GM12878 (cell line): ENCODE measurements at regions not wholly inside any gene's neighbourhood (a gene's known extent, or its start where the extent isn't known, plus 50 kb on each side); places are given as distances from the start of the nearest gene placed in this dataset.

Experiments
- ATAC-seq: fragments of 200-7000 bp; cut with Tn5 transposase; 3 replicates; pipeline ENCODE4 v1.9.1; 2020; ENCODE audit warnings: mild to moderate bottlenecking, moderate library complexity
- BruUV-seq: library from RNA; stranded (reverse); fragments of 400-500 nt; replicated peaks from 2 replicates; lab custom pipeline; 2021; lab: Mats Ljungman, UMichigan
- CTCF ChIA-PET: fragments of 300-600 bp; sonication (Branson Sonifier 250); formaldehyde crosslinking; extraction: SDS; loops from one replicate; lab custom pipeline; 2021; ENCODE audit warnings: inconsistent platforms; lab: Yijun Ruan, JAX
- POLR2A ChIA-PET: fragments of 350-600 bp; formaldehyde crosslinking; extraction: SDS; loops from one replicate; lab custom pipeline; 2021; ENCODE audit warnings: inconsistent platforms; lab: Charles Lee
- RAD21 ChIA-PET: fragments of 300-600 bp; sonication (Branson Sonifier 250); formaldehyde crosslinking; loops from one replicate; lab custom pipeline; 2023; ENCODE audit warnings: antibody characterized with exemption; ENCODE audit not compliant: unreplicated experiment; lab: Charles Lee
- SMC1A ChIA-PET: fragments of 300-600 bp; sonication (Branson Sonifier 250); formaldehyde crosslinking; loops from one replicate; lab custom pipeline; 2023; ENCODE audit not compliant: unreplicated experiment, uncharacterized antibody; lab: Charles Lee
- DNase-seq: peaks from one replicate; pipeline ENCODE4 v3.0.0-alpha.2; 2011; ENCODE audit warnings: low read depth, low spot score
- FAIRE-seq: peaks from 3 replicates; lab custom pipeline; 2011; peaks lifted over from hg19 to GRCh38; lab: Jason Lieb, UNC
- H2AFZ ChIP-seq: 2 replicates; pipeline ENCODE4 v1.6.0; 2011; ENCODE audit warnings: low read depth, low read length, control low read depth; ENCODE audit not compliant: control insufficient read depth
- H3K27ac ChIP-seq: 2 replicates; pipeline ENCODE4 v1.5.1; 2011; ENCODE audit warnings: control low read depth; ENCODE audit not compliant: control insufficient read depth, insufficient read depth
- H3K27me3 ChIP-seq, 2 experiments: replicated peaks in 1 of 2; 2 replicates each; pipeline versions ENCODE4 v1.6.0 to v1.6.1; 2011; ENCODE audit warnings: low read length in 1 of 2; ENCODE audit not compliant: control insufficient read depth in 2 of 2, insufficient read depth in 2 of 2
- H3K36me3 ChIP-seq, 2 experiments: 2 replicates each; pipeline ENCODE4 v1.5.1; 2011; ENCODE audit warnings: low read length in 1 of 2; ENCODE audit not compliant: control insufficient read depth in 2 of 2, insufficient read depth in 2 of 2
- H3K4me1 ChIP-seq: 2 replicates; pipeline ENCODE4 v1.6.1; 2011; ENCODE audit warnings: mild to moderate bottlenecking, low read length, moderate library complexity, mixed read lengths; ENCODE audit not compliant: control insufficient read depth, insufficient read depth
- H3K4me2 ChIP-seq: 2 replicates; pipeline ENCODE4 v1.6.0; 2011; ENCODE audit warnings: control low read depth; ENCODE audit not compliant: control insufficient read depth, insufficient read depth
- H3K4me3 ChIP-seq: fragments of 200-600 bp; sonication (generic); 2 replicates; pipeline ENCODE4 v1.5.1; 2016
- H3K79me2 ChIP-seq: 2 replicates; pipeline ENCODE4 v1.6.0; 2011; ENCODE audit warnings: low read length; ENCODE audit not compliant: control insufficient read depth, insufficient read depth
- H3K9ac ChIP-seq: 2 replicates; pipeline ENCODE4 v1.8.0; 2011; ENCODE audit warnings: low read length, control low read depth, mixed read lengths; ENCODE audit not compliant: control insufficient read depth, insufficient read depth
- H3K9me3 ChIP-seq: replicated peaks from 3 replicates; pipeline ENCODE4 v1.5.1; 2011; ENCODE audit warnings: mild to moderate bottlenecking, low read length; ENCODE audit not compliant: control insufficient read depth, insufficient read depth
- H4K20me1 ChIP-seq: 2 replicates; pipeline ENCODE4 v1.6.0; 2011; ENCODE audit not compliant: control insufficient read depth, insufficient read depth
- BCL11A ChIP-seq: IDR thresholded peaks from 2 replicates; pipeline ENCODE4 v1.6.1; 2011; ENCODE audit warnings: low read depth, low read length
- CBX5 ChIP-seq: sonication (generic); IDR thresholded peaks from 2 replicates; pipeline ENCODE4 v1.6.1; 2016; ENCODE audit warnings: low read depth, moderate library complexity, mild to moderate bottlenecking, inconsistent platforms
- CEBPB ChIP-seq, 2 experiments: fragments of 150-350 bp in 1 of 2; IDR thresholded peaks; 2 replicates each; pipeline ENCODE4 v1.6.1; 2012 to 2014; ENCODE audit warnings: low read depth in 2 of 2, low read length in 2 of 2, borderline replicate concordance in 1 of 2, inconsistent platforms in 1 of 2
- CREB1 ChIP-seq: IDR thresholded peaks from 2 replicates; pipeline ENCODE4 v1.6.1; 2012; ENCODE audit warnings: low read depth, mild to moderate bottlenecking, inconsistent platforms
- ESRRA ChIP-seq: IDR thresholded peaks from 2 replicates; pipeline ENCODE4 v1.6.1; 2012; ENCODE audit warnings: mild to moderate bottlenecking, low read length, improper control_type of control experiment
- FOS ChIP-seq: IDR thresholded peaks from 3 replicates; pipeline ENCODE4 v1.6.1; 2011; ENCODE audit warnings: borderline replicate concordance; ENCODE audit not compliant: insufficient read length; ENCODE audit errors: extremely low read depth
- KAT2A ChIP-seq: conservative IDR thresholded peaks from 2 replicates; pipeline ENCODE4 v1.6.1; 2011; ENCODE audit warnings: low read depth, low read length; ENCODE audit not compliant: control insufficient read depth
- KDM1A ChIP-seq: fragments of 200-600 bp; sonication (generic); IDR thresholded peaks from 2 replicates; pipeline ENCODE4 v1.6.1; 2016; ENCODE audit warnings: borderline replicate concordance
- NBN ChIP-seq: fragments of 450-650 bp; IDR thresholded peaks from 2 replicates; pipeline ENCODE4 v1.6.1; 2016
- NR2F1 ChIP-seq: fragments of 450-650 bp; conservative IDR thresholded peaks from 2 replicates; pipeline ENCODE4 v1.6.1; 2017; ENCODE audit warnings: mild to moderate bottlenecking
- PAX5 ChIP-seq: IDR thresholded peaks from 2 replicates; pipeline ENCODE4 v1.6.1; 2011; ENCODE audit warnings: low read depth, low read length, borderline replicate concordance
- RAD21 ChIP-seq: IDR thresholded peaks from 2 replicates; pipeline ENCODE4 v1.6.1; 2011; ENCODE audit warnings: mild to moderate bottlenecking, low read depth, low read length, moderate library complexity; ENCODE audit not compliant: insufficient read depth
- SREBF1 ChIP-seq: IDR thresholded peaks from 2 replicates; pipeline ENCODE4 v1.6.1; 2012; ENCODE audit warnings: mild to moderate bottlenecking, low read length
- SUZ12 ChIP-seq: fragments of 200-600 bp; sonication (generic); IDR thresholded peaks from one replicate; pipeline ENCODE4 v1.6.1; 2018; ENCODE audit warnings: antibody characterized with exemption, mild to moderate bottlenecking; ENCODE audit not compliant: unreplicated experiment
- ZNF207 ChIP-seq: fragments of 450-650 bp; IDR thresholded peaks from 2 replicates; pipeline ENCODE4 v1.6.1; 2014; ENCODE audit warnings: antibody characterized with exemption, mild to moderate bottlenecking, borderline replicate concordance
- WGBS: methylation state at CpG from one replicate; pipeline ENCODE4 v1.1.6; 2016; ENCODE audit warnings: low lambda C conversion rate; ENCODE audit not compliant: insufficient replicate concordance, insufficient coverage; ENCODE audit errors: missing lambda C conversion rate; 5-methylcytosine and 5-hydroxymethylcytosine counted together
- in situ Hi-C: fragments of 300-500 bp; cut with MboI; formaldehyde crosslinking; loops from 9 replicates; pipeline ENCODE4 v1.14.3; 2018; ENCODE audit warnings: mixed read lengths
- intact Hi-C: fragments of 100-400 bp; cut with micrococcal nuclease; formaldehyde crosslinking; loops from one replicate; pipeline ENCODE4 v1.14.2; 2022; ENCODE audit not compliant: unreplicated experiment
- TF ChIP-seq, protein P1 (sequence below): fragments of 450-650 bp; IDR thresholded peaks from 2 replicates; pipeline ENCODE4 v1.6.1; 2017; ENCODE audit warnings: mild to moderate bottlenecking, low read depth, inconsistent platforms; ENCODE audit not compliant: poor library complexity, severe bottlenecking
- TF ChIP-seq, protein P2 (sequence below): IDR thresholded peaks from 2 replicates; pipeline ENCODE4 v1.6.1; 2012; ENCODE audit warnings: low read depth, low read length, improper control_type of control experiment
- TF ChIP-seq, protein P3 (sequence below): IDR thresholded peaks from 2 replicates; pipeline ENCODE4 v1.6.1; 2012; ENCODE audit warnings: mild to moderate bottlenecking, low read depth, low read length

DNA sequence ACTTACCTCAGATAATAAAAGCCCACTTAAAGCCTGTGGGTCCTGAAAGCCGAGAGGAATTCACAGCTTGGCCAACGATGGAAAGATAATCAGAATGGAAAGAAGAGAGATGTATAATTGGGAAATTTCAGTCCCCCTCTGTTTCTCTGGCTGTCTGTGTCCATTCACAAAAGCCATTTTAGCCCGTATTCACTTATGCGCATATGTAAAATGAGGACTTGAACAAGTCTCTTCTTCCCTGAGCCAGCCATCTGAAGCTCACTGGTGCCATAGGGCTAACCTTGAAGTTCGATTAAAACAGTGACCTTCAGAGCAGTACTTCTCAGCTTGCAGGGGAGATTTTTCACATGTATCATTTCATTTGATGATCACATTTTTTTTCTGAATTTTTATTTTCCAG, 527.2 kb downstream of the GRIN2A start (continued):
- TF ChIP-seq, protein P1, sequence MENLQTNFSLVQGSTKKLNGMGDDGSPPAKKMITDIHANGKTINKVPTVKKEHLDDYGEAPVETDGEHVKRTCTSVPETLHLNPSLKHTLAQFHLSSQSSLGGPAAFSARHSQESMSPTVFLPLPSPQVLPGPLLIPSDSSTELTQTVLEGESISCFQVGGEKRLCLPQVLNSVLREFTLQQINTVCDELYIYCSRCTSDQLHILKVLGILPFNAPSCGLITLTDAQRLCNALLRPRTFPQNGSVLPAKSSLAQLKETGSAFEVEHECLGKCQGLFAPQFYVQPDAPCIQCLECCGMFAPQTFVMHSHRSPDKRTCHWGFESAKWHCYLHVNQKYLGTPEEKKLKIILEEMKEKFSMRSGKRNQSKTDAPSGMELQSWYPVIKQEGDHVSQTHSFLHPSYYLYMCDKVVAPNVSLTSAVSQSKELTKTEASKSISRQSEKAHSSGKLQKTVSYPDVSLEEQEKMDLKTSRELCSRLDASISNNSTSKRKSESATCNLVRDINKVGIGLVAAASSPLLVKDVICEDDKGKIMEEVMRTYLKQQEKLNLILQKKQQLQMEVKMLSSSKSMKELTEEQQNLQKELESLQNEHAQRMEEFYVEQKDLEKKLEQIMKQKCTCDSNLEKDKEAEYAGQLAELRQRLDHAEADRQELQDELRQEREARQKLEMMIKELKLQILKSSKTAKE, result no peak
- TF ChIP-seq NBN (no peak), RAD21 (no peak), PAX5 (no peak), ESRRA (no peak), KDM1A (no peak), CEBPB (IDR thresholded peaks at IDR 0.05; ENCODE audit: borderline replicate concordance in 1 of 2, low read depth in 2 of 2, low read length in 2 of 2) (no peak), CREB1 (no peak)
- TF ChIP-seq, protein P2, sequence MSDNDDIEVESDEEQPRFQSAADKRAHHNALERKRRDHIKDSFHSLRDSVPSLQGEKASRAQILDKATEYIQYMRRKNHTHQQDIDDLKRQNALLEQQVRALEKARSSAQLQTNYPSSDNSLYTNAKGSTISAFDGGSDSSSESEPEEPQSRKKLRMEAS, result no peak

DNA sequence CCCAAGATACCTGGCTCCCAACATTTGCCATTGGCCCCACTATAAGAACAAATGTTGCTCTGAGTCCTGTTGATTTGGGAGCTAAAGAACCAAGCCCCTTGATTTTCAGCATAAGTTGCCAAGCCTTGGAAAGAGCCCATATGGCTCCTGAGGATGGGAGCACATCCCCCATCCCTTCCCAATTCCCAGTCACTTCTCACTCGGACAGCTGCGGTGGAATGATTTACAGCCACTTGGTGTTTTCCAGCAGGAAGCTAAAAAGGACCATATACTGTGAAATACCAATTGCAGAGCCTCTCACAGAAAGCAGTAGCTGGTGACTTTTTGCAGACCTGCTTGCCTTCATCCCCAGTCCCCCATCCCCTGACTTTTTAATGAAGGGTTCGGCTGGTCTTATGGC, 524.6 kb downstream of the GRIN2A start:
- H4K20me1 ChIP-seq, result no peaks in the 10 kb centered on the region
- no peak overlapping the region for H3K4me3 ChIP-seq
- H3K4me2 ChIP-seq, result no peak overlapping the region
- SMC1A ChIA-PET, result interaction anchor here (1.4 kb wide), 1 partner anchor 523 kb away, joined by 4 read pairs; no protein-coding TSS in a partner anchor
- in situ Hi-C loops, result no loop called here
- H3K79me2 ChIP-seq, result no peaks in the 10 kb centered on the region
- 0% methylated on average over 3 of the region's 3 CpGs for WGBS
- no peak overlapping the region for H3K9ac ChIP-seq
- ATAC-seq (no peak), DNase-seq (no peak), FAIRE-seq (no peak)
- no peaks in the 10 kb centered on the region for H3K4me1 ChIP-seq
- no peaks in the 10 kb centered on the region; a peak in 1 of 4 replicates for H3K27me3 ChIP-seq
- no peaks in the 10 kb centered on the region for H3K36me3 ChIP-seq
- no peak overlapping the region for H2AFZ ChIP-seq
- H3K27ac ChIP-seq, result no peak overlapping the region
- POLR2A ChIA-PET, result no interaction called here
- no peaks in the 10 kb centered on the region; the same call in 2 of the 3 replicates for H3K9me3 ChIP-seq
- intact Hi-C loops, result no loop called here
- CTCF ChIA-PET, result interaction anchor here (1.9 kb wide), 1 partner anchor 9 kb away, joined by 7 read pairs; no protein-coding TSS in a partner anchor
- no TSS peak for BruUV-seq
- RAD21 ChIA-PET, result interaction anchor here (0.6 to 0.9 kb wide), 2 partner anchors 9 to 248 kb away, joined by 3 read pairs; no protein-coding TSS in a partner anchor
- no peak for TF ChIP-seq FOS
- TF ChIP-seq ZNF207, result no peak
- TF ChIP-seq KAT2A, result no peak
- TF ChIP-seq SUZ12, result no peak
- no peak for TF ChIP-seq CBX5
- TF ChIP-seq, protein P3, sequence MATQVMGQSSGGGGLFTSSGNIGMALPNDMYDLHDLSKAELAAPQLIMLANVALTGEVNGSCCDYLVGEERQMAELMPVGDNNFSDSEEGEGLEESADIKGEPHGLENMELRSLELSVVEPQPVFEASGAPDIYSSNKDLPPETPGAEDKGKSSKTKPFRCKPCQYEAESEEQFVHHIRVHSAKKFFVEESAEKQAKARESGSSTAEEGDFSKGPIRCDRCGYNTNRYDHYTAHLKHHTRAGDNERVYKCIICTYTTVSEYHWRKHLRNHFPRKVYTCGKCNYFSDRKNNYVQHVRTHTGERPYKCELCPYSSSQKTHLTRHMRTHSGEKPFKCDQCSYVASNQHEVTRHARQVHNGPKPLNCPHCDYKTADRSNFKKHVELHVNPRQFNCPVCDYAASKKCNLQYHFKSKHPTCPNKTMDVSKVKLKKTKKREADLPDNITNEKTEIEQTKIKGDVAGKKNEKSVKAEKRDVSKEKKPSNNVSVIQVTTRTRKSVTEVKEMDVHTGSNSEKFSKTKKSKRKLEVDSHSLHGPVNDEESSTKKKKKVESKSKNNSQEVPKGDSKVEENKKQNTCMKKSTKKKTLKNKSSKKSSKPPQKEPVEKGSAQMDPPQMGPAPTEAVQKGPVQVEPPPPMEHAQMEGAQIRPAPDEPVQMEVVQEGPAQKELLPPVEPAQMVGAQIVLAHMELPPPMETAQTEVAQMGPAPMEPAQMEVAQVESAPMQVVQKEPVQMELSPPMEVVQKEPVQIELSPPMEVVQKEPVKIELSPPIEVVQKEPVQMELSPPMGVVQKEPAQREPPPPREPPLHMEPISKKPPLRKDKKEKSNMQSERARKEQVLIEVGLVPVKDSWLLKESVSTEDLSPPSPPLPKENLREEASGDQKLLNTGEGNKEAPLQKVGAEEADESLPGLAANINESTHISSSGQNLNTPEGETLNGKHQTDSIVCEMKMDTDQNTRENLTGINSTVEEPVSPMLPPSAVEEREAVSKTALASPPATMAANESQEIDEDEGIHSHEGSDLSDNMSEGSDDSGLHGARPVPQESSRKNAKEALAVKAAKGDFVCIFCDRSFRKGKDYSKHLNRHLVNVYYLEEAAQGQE, result no peak
- TF ChIP-seq BCL11A, result no peak
- TF ChIP-seq NR2F1, result no peak
- no peak for TF ChIP-seq SREBF1
